GM19455 (cell line): ENCODE measurements at regions not wholly inside any gene's neighbourhood (a gene's known extent, or its start where the extent isn't known, plus 50 kb on each side); places are given as distances from the start of the nearest gene placed in this dataset.

Experiments used
- ATAC-seq: cut with Tn5 transposase; IDR thresholded peaks from one replicate; pipeline ENCODE4 v1.9.1; 2021; ENCODE audit not compliant: unreplicated experiment

DNA sequence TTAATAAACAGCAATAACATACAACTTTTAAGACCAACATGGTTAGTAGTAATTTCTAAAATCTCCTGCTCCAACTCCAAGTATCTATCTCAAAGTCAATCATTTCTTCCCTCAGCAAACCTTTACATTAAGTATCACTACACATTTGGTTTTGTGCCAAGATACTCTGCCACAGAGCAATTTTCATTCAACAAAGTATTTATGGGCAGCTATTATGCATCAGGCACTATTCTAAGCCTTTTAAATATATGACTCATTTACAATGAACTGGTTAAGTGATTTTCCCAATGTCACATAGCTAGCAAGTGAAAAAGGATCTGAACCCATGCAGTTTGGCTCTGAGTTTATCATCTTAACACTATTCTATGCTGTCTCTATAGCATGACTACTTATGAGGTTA, 264.3 kb downstream of the NOL4 start:
- no peak for ATAC-seq

DNA sequence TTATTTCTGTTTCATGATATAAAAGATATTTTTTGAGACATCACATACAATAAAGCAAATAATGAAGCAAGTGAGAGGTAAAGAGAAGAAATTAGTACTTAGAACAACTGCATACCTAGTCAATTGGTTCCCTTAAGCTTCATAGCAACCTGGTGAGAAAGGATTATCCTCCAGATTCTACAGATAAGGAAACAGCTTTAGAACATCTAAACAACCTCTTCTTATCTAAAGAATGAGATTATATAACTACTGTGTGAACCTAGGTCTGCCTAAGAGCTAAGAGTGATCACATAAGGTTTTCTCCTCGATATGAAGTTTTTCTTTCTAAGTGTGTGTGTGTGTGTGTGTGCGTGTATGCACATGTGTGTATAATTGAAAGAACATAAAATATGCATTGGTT, 265.1 kb downstream of the NOL4 start:
- ATAC-seq = no peak

- no peak for ATAC-seq
Measured at GRCh38 chr18:33957707-33958106, 267.0 kb downstream of the NOL4 start.

DNA sequence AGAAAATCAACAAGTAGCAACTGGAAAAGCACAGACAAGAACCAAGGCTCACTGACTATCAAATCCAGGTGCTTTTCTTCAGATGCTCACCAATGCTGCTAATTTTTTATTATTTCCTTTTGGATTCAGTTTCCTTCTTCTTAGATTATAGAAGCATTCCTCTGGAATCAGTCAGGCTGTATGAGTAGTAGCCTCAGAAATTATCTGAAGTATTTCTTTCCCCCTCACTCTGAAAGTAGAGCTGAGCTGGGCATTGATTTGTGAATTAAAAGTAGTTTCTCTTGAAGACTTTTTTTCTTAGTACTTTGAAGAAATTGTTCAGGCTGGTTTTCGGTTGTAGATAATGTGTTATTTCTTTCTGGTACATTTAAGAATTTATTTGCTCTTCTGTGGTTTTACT, 273.7 kb downstream of the NOL4 start:
- ATAC-seq = no peak

DNA sequence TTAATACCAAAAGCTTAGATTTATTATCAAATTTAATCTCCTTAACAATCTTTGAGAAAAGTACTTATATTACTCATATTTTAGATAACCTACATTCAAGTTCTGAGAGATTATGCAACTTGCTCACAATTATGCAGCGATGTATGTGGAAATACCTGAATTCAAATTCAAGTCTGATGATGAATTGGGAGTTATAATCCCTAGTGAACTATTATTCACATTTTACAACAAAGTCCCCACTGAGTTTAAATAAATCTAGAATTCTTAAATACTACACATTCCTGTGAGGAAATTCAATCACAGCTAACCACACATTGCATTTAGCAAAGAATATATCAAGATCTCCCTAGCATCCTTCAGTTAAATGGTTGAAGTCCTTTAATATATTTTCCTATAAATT, 278.4 kb downstream of the NOL4 start:
- no peak for ATAC-seq

- no peak for ATAC-seq
Measured at GRCh38 chr18:33944493-33944892, 280.2 kb downstream of the NOL4 start.

GRCh38 chr18:33937270-33937816, 287.4 kb downstream of the NOL4 start:
- no peak for ATAC-seq

- no peak for ATAC-seq
Measured at GRCh38 chr18:33934258-33934657, 290.5 kb downstream of the NOL4 start.

GRCh38 chr18:33928231-33928630, 296.5 kb downstream of the NOL4 start:
- no peak for ATAC-seq

GRCh38 chr18:33924576-33924975, 300.1 kb downstream of the NOL4 start:
- ATAC-seq = no peak

- no peak for ATAC-seq
Measured at GRCh38 chr18:33923980-33924379, 300.7 kb downstream of the NOL4 start.

DNA sequence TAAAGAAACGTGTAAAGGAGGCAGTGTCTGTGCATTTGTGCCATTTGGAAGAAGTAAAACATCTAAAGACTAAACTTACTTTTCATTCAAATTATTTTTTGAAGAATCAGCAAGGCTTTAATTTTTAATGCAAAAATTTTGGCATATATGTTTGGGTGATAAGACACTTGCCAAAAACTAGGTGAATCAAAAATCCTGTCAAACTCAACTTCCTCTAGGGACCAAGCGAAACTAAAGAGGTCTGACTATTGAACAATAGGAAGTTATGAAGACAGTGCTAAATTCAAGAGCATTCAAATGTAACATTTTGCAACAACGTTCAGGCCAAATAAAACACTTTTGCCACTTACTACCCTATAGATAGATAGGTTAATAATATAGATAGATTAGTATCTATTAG, 306.1 kb downstream of the NOL4 start:
- ATAC-seq = no peak

GRCh38 chr18:33916200-33916599, 308.5 kb downstream of the NOL4 start:
- ATAC-seq = no peak

DNA sequence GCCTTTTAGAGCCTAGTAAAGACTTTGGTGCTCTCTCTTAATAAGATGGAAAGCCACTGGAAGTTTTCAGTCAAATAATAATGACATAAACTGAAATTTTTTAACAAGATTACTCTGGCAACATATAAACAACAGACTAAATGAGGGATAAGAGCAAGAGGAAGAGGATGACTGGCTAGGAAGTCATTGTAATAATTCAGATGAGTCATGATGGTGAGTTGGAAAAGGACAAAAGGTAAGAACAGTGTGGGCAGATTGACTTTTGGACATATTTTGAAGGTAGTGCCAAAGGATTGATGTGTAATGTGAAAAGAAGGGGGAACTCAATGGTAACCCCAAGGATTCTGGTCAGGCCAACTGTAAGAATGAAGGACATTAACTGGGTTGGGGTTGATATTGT, 310.3 kb downstream of the NOL4 start:
- no peak for ATAC-seq

DNA sequence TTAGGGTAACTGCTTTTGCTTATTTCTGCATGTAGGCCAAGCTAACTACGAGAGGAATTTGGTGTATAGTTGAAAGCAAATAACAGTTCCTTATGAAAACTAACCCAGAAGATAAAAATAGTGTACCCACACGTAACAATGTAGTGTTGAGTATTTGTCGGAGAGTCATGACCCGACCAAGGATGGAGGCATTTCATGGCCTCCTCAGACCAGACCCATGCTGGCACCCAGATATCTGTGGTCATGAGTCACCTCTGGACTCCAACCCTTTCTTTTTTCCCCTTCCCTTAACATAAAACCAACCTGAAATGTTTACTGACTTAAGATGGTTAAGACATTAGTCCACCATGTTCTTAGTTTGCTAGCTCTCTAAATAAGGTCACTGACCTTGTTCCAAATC, 318.7 kb downstream of the NOL4 start:
- ATAC-seq = no peak

- no peak for ATAC-seq
Measured at GRCh38 chr18:33901894-33902512, 322.7 kb downstream of the NOL4 start.

DNA sequence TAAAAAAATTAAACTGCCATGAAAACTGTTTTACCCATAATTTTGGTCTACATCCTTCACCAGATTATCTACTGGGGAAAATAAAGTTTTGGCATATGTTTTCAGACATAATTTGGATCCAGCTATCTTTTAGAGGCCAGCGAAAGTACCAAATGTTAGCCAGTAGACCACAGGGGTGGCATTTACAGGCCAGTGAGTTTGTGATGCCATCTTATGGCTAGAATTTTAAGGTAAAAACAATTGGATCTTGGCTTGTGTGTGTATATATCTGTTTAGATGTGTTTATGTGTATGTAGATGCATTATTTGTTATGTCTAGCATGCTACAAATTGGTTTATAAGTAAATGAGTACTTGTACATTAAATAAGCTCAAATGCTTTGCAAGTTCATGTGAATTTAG, 322.6 kb downstream of the ASXL3 start:
- ATAC-seq = no peak

DNA sequence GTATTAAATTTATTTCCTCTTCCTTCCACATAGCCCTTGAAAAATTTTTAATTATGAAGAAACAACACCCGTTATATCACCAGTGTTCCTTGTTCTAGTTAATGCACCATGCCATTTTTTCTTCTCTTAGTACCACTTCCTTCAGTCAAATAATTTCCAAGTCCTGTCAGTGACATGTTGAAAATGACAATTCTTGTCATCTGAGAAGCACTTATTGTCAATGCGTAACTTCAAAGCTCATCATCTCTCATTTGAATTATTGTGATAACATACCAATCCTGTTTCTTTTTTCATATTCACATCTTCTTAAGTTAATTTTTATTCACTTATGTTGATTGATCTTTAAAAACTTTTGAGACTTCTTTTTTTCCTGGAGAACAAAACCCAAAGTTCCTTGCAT, 320.4 kb downstream of the ASXL3 start:
- no peak for ATAC-seq

GRCh38 chr18:33878213-33878612, 300.2 kb downstream of the ASXL3 start:
- no peak for ATAC-seq

DNA sequence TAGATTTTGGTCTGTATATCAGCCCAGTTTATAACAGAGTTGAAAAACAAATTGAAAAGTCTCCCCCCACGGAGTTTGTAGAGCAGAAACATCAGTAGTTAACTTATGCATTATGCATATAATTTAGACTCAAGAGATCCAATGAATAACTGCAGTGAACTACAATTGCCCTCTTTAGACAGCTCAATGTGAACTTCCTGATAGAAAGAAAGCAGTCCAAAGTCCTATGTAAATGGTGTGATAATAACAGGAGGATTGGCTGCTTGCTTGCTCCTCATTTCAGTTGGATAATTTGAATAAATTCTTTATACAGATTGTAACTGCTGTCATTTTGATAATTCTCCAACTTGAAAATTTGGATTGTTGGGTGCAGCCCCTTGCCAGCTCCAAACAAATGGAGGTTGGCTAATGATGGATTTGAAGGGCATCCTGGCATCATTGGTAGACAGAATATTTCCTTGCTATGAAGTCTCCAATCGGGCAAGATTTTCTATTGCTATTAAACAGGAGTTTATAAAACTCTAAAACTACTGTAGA, 297.1 kb downstream of the ASXL3 start:
- no peak for ATAC-seq

DNA sequence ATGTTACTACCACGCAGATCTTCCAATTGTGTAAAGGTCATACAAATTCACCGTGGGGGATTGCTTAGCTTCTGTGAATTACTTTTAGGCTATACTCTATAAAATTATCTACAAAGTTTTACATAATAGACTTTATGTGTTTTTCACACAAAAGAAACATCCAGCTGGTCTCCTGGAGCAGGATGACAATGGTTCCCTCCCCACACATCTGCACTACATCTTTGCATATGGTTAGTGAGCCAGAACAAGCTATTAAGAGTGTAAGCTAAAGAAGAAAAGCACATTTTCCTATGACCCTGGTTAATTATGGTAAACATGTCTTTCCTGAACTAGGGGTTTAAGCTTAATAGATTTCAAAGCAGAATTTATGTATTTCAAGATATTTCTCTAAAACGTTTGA, 295.1 kb downstream of the ASXL3 start:
- no peak for ATAC-seq

GRCh38 chr18:33871363-33872025, 293.5 kb downstream of the ASXL3 start:
- ATAC-seq = no peak

GRCh38 chr18:33870059-33870458, 292.0 kb downstream of the ASXL3 start:
- ATAC-seq = no peak
